ENCODE measurements at regions not wholly inside any gene's neighbourhood (a gene's known extent, or its start where the extent isn't known, plus 50 kb on each side); places are given as distances from the start of the nearest gene placed in this dataset.
"Not testable (repeated sequence)": the region's sequence is repeated elsewhere in the genome, so short reads cannot be mapped to it uniquely, and the experiment has no call there.

DNA sequence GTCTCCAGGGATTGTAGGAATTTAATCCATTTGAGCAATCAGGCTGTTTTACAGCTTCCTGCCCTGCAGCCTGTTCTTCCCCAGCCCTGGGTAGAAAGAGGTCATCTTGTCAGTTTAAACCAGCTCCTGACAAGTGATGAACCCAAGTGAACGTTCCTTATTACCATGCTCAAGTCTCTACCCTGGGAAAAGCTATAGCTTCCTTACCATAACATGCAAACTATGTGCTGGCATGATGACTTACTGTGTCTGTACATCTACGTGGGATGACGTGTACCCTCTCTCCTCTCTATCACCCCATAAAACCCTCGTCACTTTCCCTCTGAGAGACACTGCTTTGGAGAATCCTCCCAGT is 452.2 kb downstream of the XYLT1 start:
- DNase-seq: no peak

DNA sequence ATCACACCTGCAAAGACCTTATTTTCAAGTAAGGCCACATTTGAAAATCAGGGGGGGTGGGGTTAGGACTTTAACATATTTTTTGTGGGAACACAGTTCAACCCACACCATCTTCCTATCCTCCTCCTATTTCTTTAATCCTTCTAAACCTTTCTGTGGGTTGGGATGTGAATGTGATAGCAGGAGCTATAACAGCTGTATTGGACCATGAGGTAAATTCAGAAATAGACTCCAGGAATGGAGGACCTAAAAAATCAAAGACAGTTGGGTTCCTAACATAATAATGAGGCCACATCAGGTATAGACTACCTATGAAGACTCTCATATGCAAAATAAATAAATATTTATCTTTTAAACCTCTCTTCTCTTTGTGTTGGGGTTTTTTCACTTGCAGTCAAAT is 451.4 kb downstream of the XYLT1 start:
- no peak for DNase-seq

DNA sequence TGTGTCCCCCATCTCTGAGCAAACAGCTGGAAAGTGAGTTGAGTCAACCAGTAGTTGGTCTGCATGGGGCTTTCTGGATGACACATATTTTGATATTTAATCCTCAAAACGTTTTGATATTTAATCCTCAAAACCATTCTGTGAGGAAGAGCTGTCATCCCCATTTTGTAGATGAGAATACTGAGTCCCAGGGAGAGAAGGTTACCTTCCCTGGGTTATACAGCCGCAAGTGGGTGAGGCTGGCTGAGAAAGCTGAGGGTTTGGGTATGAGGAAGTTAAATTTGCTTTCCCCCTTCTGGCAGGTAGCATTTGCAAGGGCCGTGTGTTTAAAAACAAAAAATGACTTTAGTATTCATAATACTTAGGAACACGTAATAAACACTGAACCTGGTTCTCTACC is 447.2 kb downstream of the XYLT1 start:
- DNase-seq: no peak

DNA sequence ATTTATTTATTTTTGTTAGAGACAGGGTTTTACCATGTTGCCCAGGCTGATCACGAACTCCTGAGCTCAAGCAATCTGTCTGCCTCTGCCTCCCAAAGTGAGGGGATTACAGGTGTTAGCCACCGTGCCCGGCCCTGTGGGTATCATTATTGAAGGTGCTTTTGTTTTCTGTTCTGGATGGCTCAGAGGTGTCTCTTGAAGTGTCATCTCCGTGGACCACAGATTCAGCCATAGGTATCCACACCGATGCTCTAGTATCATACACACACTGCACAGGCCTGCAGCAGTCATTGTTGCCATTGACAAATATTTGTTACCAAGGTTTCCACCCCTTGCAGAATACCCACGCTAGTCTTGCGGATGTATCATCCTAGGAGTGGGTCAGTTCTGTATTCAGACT is 446.2 kb downstream of the XYLT1 start:
- DNase-seq: no peak

DNA sequence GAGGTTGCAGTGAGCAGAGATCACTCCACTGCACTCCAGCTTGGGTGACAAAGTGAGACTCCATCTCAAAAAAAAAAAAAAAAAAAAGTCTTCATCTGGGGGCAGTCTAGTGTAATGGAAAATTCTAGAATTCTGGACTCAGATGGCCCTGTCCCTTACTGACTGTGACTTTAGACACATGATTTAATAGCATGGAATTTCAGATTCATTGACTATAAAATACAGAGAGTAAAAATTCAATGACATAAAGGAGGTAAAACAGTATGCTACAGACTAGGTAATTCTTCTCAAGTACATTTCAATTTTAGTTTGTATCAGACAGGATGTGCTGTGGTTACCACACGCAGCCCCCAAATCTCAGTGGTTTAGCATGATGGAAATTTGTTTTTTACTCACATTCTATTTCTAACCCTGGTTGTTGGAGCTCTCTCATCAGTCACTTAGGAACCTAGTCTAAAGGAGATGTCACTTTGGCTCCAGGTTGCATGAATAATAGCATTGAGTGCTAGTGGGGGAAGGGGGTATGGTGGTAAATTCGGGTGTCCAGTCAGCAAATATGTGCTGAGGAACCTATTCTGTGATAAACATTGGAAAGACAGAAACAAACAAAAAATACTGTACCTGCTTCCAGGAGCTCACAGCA is 444.0 kb downstream of the XYLT1 start:
- DNase-seq: no peak

DNA sequence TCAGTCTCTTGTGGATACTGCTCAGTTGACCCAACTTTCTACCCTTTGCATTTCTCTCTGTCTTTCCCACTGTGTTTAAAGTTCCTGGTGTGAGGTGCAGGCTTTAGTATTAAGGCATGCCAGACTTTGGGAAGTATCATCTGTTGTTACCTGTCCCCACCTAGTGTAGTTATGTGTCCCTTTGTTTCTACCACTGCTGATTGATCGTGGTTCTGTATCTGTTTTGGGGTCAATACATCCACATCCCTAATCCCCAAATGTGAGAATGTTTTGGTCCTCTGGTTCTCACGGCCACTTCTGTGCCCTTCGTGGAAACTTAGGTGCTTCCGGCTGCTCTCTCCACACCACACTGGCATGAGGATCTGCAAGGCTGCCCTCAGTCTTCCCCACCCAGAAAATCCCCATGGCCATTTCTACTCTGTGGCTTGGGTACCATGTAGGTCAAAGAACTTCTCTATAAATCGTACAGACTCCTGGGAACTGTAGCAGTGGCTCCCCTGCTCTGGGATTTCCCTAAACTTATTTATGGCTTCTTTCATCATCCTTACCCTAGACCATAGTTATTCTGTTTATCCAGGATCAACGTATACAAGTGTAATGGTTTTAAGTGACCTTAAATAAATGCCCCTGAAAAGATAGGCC is 443.2 kb downstream of the XYLT1 start:
- DNase-seq: no peak

DNA sequence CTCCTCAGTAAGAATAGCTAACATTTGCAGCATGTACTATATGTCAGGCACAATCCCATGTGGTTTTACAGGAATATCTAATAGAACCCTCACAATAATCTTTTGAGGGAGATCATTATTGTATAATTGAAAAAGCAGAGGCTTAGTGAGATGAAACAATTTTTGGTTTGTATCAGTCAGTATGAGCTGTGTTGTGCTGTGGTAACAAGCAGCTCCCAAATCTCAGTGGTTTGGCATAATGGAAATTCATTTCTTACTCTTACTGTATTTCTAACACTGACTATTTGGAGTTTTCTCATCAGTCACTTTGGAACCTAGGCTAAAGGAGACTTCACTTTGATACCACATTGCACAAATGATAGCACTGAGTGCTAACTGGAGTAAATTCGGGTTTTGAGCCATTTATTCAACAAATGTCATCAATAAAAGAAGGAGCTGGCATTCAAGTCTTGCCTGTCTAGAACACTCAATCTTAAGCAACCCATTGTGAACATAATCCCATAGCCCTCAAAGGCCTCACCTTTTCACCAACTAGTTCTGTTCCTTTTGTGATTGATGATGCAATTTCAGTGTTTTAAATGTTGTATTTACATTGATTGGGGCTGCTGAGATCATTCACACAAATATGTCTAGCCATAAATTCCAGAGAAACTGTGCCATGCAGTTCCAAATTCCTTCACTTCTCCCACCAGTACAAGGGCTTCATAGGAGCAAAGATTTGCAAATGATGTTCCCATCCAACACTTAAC is 441.0 kb downstream of the XYLT1 start:
- no peak for DNase-seq

DNA sequence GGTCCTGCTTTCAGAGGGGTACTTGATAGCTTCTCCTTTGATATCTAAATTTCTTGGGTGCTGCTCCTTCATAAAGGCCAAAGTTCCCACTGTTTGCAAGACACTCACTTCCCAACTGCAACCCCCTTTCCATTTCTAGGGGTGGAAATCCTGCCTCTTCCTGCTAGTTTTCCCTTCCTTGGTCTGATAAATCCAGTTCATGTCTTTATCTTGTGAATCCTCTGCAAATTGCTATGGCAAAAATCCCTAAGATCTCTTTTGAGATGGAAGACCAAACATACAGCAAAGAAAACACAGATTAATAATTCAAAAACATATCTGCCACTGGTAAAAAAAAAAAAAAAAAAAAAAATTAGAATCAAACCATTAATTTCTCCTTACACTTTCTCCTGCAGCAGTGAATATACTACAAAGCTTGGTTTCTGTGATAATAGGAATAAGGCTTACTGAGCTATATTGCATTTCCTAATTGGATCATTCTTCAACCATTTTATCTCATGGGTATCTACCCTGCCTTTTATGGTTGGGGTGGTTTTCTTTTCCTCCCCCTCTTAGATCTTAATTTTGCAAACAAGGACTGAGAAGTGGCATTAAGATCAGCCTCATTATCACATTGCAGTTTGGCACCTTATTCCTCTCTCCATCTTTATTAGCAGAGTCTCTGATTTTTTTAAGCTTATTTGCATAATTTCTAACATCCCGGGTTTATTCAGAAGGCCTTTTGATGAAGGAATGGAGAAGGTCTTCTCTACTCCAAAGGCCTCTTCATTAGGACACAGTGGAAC is 439.1 kb downstream of the XYLT1 start:
- no peak for DNase-seq

DNA sequence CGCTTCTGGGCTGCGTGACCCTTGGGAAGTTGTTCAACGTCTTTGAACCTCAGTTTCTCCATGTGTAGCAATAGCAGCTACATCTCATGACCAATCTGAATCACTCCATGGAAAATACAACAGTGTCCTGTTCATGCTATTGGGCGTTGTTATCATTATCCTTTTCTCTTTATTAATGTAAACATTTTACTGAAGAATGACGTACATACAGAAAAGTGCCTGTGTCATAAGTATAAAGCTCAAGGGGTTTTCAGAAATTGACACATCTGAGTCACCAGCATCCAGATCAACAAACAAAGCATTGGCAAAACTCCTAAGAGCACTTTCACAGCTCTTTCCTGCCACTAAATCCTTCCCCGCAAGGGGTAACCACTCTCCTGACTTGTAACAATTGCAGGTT is 438.4 kb downstream of the XYLT1 start:
- no peak for DNase-seq

DNA sequence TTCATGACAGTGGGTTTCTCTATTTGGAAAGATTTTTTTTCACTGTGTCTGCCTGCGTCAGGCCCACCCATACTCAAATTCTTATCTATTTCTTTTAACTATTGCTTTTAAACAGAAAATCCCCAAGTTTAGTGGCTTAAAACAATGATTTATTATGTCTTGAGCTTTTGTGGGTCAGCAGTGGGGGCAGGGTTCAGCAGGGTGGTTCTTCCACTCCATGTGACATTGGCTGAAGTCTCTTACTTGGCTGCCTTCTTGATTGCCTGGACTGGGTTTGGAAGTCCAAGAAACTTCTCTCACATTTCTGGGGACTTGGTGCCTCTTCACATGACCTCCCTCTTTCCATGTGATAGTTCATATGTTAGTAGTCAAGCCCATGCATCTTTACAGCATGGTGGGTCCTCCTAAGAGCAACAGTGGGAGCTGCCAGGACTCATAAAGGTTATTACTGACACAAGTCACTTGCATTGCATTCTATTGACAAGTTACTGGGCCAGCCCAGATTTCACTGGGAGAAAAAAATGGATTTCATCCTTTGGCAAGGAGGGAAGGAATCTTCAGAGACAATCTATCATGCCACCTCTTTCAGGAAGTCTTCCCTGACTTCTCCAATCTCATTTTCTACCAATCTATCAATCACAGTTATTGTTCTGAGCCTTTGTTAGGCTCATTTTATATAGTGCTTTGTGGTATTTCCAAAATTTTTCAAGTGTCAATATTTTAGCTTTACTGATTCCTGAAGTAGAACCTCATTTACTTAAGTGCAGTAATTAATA is 436.1 kb downstream of the XYLT1 start:
- no peak for DNase-seq

DNA sequence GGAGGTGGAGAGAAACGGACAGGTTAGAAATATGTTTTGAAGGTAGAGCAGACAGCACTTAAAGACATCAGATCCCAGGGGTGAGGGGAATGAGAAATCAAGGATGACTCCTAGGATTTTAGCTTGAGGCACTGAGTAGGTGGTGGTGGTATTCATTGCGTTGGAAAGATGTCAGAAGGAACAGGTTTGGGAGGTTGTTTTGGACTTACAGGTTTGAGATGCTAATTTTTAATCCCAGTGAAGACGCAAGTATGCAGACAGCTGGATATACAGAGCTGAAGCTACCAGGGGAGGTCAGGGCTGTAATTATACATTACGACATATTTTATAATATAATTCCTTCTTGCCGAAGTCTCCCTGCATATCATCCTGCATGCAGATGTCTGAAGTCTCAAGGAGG is 433.3 kb downstream of the XYLT1 start:
- DNase-seq: no peak

DNA sequence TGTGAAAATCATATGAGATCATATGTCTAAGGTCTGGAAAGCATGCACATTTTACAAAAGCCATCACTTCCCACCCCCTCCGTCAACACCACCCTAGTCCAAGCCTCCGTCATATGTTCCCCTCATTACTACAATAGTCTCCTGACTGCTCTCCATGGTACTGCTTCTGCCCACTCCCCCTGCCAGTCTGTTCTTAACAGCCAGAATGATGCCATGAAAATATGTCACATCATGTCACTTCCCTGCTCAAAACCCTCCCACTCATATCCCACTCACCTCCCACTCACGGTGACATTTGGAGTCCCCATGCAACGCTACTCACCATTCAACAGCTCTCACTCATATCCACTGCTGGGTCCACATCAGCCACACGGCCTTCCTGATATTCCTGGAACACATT is 432.3 kb downstream of the XYLT1 start:
- DNase-seq: no peak

DNA sequence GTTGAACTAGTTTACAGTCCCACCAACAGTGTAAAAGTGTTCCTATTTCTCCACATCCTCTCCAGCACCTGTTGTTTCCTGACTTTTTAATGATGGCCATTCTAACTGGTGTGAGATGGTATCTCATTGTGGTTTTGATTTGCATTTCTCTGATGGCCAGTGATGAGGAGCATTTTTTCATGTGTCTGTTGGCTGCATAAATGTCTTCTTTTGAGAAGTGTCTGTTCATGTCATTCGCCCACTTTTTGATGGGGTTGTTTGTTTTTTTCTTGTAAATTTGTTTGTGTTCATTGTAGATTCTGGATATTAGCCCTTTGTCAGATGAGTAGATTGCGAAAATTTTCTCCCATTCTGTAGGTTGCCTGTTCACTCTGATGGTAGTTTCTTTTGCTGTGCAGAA is 421.7 kb downstream of the XYLT1 start:
- not testable (repeated sequence) for DNase-seq

DNA sequence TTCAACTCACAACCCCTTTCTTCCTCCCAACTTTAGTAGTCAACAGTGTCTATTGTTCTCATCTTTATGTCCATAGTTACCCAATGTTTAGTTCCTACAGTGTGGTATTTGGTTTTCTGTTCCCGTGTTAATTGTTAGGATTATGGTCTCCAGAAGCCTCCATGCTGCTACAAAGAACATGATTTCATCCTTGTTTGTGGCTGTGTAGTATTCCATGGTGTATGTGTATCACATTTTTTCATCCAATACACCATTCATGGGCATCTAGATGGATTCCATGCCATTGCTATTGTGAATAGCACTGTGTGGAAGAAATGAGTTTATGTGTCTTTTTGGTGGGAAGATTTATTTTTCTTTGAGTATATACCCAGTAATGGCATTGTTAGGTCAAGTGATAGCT is 420.3 kb downstream of the XYLT1 start:
- no peak for DNase-seq
